ENCODE measurements at regions not wholly inside any gene's neighbourhood (a gene's known extent, or its start where the extent isn't known, plus 50 kb on each side); places are given as distances from the start of the nearest gene placed in this dataset.

GRCh38 chr13:48761256-48761655 is 107.5 kb downstream of the CYSLTR2 start:
- Histone ChIP-seq H3K27me3 (no peaks in the 10 kb centered on the region), H3K27ac (no peak overlapping the region), H3K4me1 (no peaks in the 10 kb centered on the region), H3K4me3 (no peak overlapping the region), H3K9me3 (peaks cover 0 to 4% (median 0%) of the 10 kb centered on the region in 3 donors), H3K36me3 (no peaks in the 10 kb centered on the region)
- intact Hi-C loops (cut with DNase I; ENCODE audit: low total_unique reads) (no loop called here), in situ Hi-C loops (cut with MboI; ENCODE audit: low sequenced_read_pairs in 4 of 4) (loop anchor here (10.0 to 25.0 kb wide), 5 partner anchors 166 to 649 kb away; no protein-coding TSS in a partner anchor)
- ATAC-seq (no peak), DNase-seq (no peak)
- TF ChIP-seq, protein P1, sequence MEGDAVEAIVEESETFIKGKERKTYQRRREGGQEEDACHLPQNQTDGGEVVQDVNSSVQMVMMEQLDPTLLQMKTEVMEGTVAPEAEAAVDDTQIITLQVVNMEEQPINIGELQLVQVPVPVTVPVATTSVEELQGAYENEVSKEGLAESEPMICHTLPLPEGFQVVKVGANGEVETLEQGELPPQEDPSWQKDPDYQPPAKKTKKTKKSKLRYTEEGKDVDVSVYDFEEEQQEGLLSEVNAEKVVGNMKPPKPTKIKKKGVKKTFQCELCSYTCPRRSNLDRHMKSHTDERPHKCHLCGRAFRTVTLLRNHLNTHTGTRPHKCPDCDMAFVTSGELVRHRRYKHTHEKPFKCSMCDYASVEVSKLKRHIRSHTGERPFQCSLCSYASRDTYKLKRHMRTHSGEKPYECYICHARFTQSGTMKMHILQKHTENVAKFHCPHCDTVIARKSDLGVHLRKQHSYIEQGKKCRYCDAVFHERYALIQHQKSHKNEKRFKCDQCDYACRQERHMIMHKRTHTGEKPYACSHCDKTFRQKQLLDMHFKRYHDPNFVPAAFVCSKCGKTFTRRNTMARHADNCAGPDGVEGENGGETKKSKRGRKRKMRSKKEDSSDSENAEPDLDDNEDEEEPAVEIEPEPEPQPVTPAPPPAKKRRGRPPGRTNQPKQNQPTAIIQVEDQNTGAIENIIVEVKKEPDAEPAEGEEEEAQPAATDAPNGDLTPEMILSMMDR (IDR thresholded peaks at IDR 0.05 in 4 of 5, conservative IDR thresholded peaks at IDR 0.05 in 1 of 5): no peak
- TF ChIP-seq POLR2A (IDR thresholded peaks at IDR 0.05): no peak

GRCh38 chr13:48769107-48769704 is 115.5 kb downstream of the CYSLTR2 start:
- no peaks in the 10 kb centered on the region for H3K27me3 ChIP-seq
- DNase-seq (peak; percentile 51 to 73), ATAC-seq (peak; percentile 97 to 99)
- H3K4me1 ChIP-seq: no peaks in the 10 kb centered on the region
- no peak overlapping the region for H3K27ac ChIP-seq
- TF ChIP-seq, protein P1 (IDR thresholded peaks at IDR 0.05 in 4 of 5, conservative IDR thresholded peaks at IDR 0.05 in 1 of 5): peak; percentile 92 to 99 (median 93)
- no peak for TF ChIP-seq POLR2A (IDR thresholded peaks at IDR 0.05)
- no peak overlapping the region for H3K4me3 ChIP-seq
- intact Hi-C loops (cut with DNase I; ENCODE audit: low total_unique reads): loop anchor here (1.0 to 5.0 kb wide), 3 partner anchors 20 to 642 kb away; no protein-coding TSS in a partner anchor
- H3K36me3 ChIP-seq: no peaks in the 10 kb centered on the region
- in situ Hi-C loops (cut with MboI; ENCODE audit: low sequenced_read_pairs in 4 of 4): loop anchor here (5.0 to 25.0 kb wide), 6 partner anchors 174 to 657 kb away; no protein-coding TSS in a partner anchor
- peaks cover 0 to 4% (median 0%) of the 10 kb centered on the region in 3 donors for H3K9me3 ChIP-seq

- TF ChIP-seq, protein P1 (IDR thresholded peaks at IDR 0.05 in 4 of 5, conservative IDR thresholded peaks at IDR 0.05 in 1 of 5): no peak
- no peak for TF ChIP-seq POLR2A (IDR thresholded peaks at IDR 0.05)
- Histone ChIP-seq H3K27ac (no peak overlapping the region), H3K36me3 (no peaks in the 10 kb centered on the region), H3K4me1 (no peaks in the 10 kb centered on the region), H3K4me3 (no peak overlapping the region), H3K9me3 (peaks cover 0 to 3% (median 0%) of the 10 kb centered on the region in 3 donors), H3K27me3 (no peaks in the 10 kb centered on the region)
- ATAC-seq: no peak
- intact Hi-C loops (cut with DNase I; ENCODE audit: low total_unique reads) (loop anchor here (10.0 kb wide), 1 partner anchor 186 kb away; no protein-coding TSS in a partner anchor), in situ Hi-C loops (cut with MboI; ENCODE audit: low sequenced_read_pairs in 4 of 4) (loop anchor here in 3 of 4 donors (5.0 to 25.0 kb wide), 5 partner anchors 173 to 658 kb away; no protein-coding TSS in a partner anchor)
- no peak for DNase-seq
These were observed 116.6 kb downstream of the CYSLTR2 start for GRCh38 chr13:48770372-48770771.

- intact Hi-C loops (cut with DNase I; ENCODE audit: low total_unique reads): loop anchor here (10.0 kb wide), 1 partner anchor 188 kb away; no protein-coding TSS in a partner anchor
These were observed 119.2 kb downstream of the CYSLTR2 start for GRCh38 chr13:48772908-48773307.

More at GRCh38 chr13:48772908-48773307, 119.2 kb downstream of the CYSLTR2 start:
- Histone ChIP-seq H3K27ac (no peak overlapping the region), H3K4me3 (no peak overlapping the region), H3K4me1 (no peaks in the 10 kb centered on the region), H3K36me3 (no peaks in the 10 kb centered on the region), H3K27me3 (no peaks in the 10 kb centered on the region), H3K9me3 (no peaks in the 10 kb centered on the region)
- ATAC-seq (no peak), DNase-seq (no peak)
- no peak for TF ChIP-seq POLR2A (IDR thresholded peaks at IDR 0.05)
- TF ChIP-seq, protein P1 (IDR thresholded peaks at IDR 0.05 in 4 of 5, conservative IDR thresholded peaks at IDR 0.05 in 1 of 5): no peak
- in situ Hi-C loops (cut with MboI; ENCODE audit: low sequenced_read_pairs in 4 of 4): loop anchor here in 3 of 4 donors (5.0 to 25.0 kb wide), 5 partner anchors 176 to 661 kb away; no protein-coding TSS in a partner anchor
